Activated CD4-positive, alpha-beta T cell treated with anti-CD3 and anti-CD28 coated beads, Interleukin-10, Interleukin-2, amounts not matched to agents 100 ng/mL and 50 ng/mL, durations not matched to agents 16 hours and 8 hours (primary cell): ENCODE measurements at regions not wholly inside any gene's neighbourhood (a gene's known extent, or its start where the extent isn't known, plus 50 kb on each side); places are given as distances from the start of the nearest gene placed in this dataset.

ENCODE experiments used
- DNase-seq: peaks from one replicate; pipeline ENCODE4 v3.0.0-alpha.2; 2020

GRCh38 chr5:110038297-110038997 lies 348.7 kb downstream of the MAN2A1 start:
- DNase-seq = no peak

GRCh38 chr5:110040178-110040577 lies 350.5 kb downstream of the MAN2A1 start:
- DNase-seq = no peak

- DNase-seq = no peak
Observed at GRCh38 chr5:110043025-110043424, 353.3 kb downstream of the MAN2A1 start.

DNA sequence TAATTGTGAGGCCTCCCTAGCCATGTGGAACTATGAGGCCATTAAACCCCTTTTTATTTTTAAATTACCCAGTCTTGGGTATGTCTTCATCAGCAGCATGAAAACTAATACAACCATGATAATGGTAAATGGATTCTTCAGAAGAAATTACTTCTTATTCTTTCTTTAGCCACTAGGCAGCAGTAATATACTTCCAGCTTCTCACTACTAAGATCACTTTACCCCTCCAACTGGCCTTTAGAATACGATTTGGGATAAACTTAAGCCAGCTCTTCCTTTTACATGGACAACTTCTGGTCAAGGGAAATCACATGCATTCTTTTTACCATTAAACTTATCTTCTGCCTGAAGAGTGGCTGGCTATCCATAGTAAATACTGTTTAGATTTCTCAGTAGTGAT lies 355.4 kb downstream of the MAN2A1 start:
- DNase-seq = no peak

DNA sequence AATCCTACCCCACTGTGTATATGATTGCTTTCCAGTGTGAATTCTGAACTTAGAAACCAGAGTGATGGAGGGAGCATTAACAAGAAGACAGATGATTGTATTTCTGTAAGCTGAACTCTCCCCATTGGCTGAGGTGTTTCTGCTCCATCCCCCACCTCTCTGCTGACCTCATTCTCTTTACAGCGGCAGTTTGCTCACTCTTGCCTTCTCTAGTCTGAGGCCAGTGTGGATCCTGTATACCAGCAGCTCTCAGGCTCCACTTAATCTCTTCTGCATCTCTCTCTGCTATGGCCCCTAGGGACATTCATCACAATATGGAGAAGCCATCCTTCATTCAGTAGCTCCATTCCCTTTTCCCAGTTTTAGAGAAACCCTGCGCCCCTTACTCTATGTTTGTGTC lies 358.8 kb downstream of the MAN2A1 start:
- DNase-seq = no peak

DNA sequence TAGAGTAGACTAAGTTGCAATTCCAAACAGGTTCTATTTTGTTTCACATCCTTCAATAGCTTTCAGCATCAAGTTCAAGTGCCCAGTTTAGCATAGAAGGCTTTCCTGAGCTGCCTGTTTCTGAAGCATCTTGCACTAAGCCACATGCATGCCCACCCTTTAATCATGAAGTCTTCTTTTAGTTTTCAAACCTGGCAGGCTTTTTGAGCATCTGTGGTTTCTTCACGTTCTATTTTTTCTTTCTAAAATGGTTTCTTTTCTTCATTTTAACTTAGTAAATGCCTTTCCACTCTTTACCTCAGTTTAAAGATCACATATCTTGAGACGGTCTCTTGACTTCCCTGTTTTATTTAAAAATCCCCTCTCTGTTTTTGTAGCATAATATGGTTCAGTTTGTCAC lies 360.1 kb downstream of the MAN2A1 start:
- no peak for DNase-seq

- DNase-seq = no peak
Observed at GRCh38 chr5:110050640-110051345, 361.1 kb downstream of the MAN2A1 start.

DNA sequence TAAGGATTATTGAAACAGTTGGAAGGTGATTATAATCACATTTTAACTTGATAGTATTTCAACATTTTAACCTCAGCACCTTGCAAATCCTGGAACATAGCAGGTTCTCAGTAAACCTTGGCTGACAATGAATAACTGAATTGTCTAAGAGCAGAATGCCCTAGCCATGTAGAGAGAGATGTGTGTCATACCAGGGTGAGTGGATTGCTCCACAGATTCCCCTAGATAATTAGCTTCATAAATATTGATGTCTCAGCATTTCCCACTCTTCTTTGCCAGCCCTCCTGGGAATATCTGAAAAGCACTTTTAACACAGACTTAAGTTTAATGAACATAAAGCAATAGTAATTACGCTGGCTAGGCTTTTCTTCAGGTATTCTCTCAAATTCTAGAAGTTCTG lies 363.5 kb downstream of the MAN2A1 start:
- no peak for DNase-seq

DNA sequence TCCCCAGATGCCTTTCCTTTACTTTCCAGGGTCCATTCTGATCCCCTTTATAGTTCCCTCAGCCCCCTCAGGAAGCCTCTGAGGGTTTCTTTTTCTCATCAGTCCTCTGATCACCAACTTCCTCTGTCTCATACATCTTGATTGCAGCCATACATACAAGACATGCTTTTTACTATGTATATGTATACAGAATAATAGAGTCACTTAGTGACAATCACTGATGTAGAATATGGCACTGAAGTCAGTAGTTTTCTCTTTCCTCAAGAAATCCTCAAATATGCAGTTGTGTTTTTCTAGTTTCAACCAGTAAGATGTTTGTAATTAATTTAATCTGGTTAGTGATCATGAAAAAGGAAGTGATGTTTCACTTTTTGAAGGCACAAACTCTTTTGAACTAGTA lies 364.1 kb downstream of the MAN2A1 start:
- no peak for DNase-seq

DNA sequence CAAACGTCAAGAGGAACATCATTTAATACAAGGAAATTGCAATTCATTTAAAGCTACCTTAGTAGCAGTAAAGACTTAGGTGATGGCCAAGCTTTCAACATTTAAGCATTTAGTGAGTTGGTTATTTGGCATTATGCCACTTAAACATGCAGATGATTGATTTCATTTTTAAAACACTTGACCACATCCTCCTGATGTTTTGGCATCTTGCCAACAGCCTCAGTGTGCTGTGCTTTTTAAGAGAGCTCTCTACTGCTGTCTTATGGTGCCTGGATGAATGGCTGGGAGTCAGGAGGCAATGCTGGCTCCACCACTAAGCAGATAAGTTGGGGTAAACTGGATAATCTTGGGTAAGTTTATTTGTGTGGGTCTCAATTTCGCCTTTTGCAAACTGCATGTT lies 364.5 kb downstream of the MAN2A1 start:
- DNase-seq = peak; percentile 82

DNA sequence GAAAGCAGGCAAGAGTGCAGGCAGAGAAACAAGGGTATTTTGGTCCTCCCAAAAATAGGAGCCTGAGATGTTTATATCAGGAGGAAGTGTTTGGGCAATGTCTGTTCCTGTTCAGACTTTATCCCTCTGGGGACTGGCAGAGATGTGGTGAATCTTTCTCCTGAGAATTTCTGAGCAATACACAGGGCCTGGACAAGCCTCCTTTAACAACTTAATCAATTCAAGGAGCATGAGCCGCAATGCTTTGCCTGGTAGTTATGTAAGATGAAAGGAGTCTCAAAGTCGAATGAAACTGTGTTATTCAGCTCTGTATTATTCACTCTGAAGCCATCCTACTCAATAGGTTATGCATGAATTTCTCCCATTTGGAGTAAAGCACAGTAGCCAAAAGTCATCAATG lies 365.6 kb downstream of the MAN2A1 start:
- DNase-seq = no peak

DNA sequence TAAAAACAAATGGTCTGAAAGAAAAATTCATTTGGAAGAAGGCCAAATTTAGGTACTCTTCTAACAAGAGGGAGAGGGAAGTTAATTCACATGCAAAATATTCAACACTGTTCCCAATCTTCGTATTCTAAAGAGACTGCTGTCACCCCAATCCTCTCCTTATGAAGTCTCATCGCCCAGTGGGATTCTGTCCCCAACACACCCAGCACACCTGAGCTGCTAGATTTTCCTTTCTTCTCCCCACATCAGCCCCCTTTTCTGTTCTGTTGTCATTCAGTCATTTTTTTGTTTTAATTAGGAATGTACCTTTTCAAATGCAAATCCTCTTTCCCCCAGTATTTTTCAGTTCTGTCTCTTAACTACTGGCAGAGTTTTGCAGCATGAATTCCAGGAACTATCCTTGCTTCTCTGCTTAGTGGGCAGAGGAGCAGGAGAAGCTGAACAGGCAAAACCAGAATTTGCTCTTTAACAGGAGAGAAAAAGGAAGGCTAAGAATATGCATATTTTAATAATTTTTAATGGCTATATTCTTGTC lies 366.9 kb downstream of the MAN2A1 start:
- no peak for DNase-seq

GRCh38 chr5:110058175-110058574 lies 368.4 kb downstream of the MAN2A1 start:
- DNase-seq = no peak

DNA sequence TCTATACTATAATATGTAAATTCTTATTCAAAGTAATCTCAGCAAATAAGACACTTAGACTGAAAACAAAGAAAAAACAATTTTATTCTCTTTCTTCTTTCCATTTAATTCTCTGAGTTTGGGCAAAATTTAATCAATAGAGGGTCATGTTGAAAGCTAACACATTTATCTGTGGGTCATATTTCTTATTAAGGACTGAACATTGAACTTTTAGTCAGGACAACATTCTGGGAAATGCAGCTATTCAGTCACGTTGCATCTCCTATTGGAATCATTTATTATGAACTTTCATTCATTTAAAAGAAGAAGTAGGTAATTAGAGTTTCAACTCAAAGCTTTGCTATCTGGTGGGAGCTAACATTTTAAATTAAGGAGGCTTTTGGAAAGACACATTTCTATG lies 372.5 kb downstream of the MAN2A1 start:
- DNase-seq = no peak

DNA sequence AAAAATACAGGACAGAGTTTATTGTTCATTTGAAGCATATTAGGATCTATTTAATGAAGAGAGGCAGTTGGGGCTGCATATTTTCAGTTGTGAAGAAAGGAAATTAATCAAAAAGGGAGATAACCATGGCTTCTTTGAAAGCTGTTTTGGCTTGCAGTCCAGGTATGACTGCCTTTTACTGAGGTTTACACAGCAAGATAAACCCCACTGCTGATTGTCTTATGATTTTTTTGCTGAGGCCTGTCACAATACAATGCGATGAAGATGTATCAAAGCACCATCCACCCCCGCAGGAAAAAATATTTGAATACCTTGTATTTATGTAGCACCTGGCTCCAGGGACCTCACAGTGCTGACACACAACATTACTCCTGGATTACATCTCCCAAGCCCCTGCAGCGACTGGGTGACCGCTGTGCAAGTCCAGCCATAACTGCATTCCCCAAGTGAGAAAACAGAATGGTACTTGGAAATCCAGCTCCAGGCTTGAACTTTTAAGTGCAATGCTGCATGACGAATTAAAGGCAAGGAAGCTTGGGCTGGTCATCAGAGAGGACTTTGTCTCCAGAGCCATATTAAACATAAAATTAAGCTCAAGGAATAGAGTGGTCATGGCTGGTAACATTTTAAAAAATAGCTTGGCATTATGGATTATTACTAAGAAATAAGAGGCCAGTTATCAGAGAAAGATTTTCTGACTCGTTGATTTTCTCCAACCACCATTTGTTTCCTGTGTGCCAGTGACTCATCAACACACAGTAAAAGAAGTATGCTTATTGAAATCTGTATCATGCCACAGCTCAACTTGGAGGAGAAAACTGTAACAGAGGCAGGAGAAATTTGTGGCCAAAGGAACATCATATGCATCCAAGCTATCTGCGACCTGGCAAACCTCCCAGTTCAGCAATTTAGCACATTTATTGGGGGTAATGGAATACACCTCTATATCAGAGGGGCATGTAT lies 374.2 kb downstream of the MAN2A1 start:
- DNase-seq = peak; percentile 32

- DNase-seq = no peak
Observed at GRCh38 chr5:110064603-110065268, 375.0 kb downstream of the MAN2A1 start.

DNA sequence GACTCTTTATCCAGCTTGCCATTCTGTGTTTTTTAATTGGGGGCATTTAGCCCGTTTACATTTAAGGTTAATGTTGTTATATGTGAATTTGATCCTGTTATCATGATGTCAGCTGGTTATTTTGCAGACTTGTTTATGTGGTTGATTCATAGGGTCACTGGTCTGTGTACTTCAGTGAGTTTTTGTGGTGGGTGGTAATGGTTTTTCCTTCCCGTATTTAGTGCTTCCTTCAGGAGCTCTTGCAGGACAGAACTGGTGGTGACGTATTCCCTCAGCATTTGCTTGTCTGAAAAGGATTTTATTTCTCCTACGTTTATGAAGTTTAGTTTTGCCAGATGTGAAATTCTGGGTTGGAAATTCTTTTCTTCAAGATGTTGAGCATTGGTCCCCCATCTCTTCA lies 381.1 kb downstream of the MAN2A1 start:
- no peak for DNase-seq

DNA sequence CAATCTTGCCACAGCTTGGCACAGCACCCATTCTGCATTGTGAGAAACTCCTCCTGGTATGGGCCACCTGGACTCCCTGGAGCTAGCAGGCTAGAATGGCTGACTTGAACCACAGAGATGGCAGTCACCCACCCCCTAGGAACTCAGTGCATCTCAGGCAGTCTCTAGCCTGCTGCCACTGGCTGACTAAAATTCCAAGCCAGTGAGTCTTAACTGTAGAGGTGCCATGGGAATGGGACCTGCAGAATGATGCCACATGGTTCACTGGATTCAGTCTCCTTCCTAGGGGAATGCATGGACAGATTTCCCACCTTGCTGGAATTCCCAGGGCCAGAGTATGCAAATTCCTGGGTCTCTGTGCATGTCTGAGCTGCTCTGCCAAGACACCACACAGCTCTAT lies 382.9 kb downstream of the MAN2A1 start:
- DNase-seq = no peak

- DNase-seq = no peak
Observed at GRCh38 chr5:110073534-110073933, 383.8 kb downstream of the MAN2A1 start.

DNA sequence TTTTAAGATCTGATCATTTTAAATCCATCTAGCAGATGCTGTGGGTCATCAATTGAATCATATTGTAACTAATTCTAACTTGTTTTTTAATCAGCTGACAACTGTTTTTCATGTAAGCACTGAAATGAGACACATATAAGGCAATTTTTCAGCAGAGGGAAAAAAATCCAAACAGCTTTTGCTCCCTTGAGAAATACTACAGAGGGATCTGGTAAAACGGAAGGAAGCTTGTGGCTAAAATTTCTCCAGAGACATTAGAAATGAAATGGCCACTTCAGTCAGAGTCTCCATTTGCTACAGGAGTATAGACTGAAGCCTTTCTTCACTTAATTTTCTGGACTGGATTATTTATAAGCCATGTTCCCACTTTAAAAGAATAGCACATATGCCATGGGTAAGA lies 385.9 kb downstream of the MAN2A1 start:
- DNase-seq = no peak

DNA sequence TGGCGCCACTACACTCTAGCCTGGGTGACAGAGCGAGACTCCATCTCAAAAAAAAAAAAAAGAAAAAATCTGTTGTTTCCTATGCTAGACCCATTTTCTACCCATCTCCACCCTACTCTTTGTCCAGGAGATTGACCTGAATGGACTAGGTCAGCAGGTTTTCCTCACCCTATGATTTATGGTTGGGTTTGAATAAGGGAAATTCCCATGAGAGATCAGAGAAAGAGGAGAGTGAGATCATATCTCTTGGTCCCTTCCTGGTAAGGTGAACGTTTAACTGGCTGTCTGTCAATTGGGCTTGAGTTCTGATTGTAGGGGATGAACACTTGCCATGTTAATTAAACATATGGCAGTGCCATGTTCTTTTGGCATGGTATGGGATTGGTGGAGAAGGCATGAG lies 387.4 kb downstream of the MAN2A1 start:
- no peak for DNase-seq

DNA sequence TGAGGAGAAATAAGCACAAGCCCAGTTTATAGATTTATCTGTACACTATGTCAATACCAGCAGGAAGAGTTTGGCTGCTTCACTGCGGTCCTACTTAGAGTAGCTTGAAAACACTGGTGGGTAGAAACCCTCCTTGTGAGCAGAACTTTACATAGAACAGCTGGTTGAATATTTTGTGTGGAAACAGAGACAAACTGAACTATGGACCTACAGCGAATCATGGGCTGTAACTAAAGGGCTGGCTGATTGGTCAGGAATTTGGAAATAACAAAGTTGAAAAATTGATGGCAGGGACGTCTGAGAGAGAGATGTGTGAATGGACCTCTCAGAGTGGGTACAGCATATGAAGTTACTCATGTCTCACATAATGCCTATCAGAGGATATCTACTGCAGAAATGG lies 392.5 kb downstream of the MAN2A1 start:
- DNase-seq = no peak

DNA sequence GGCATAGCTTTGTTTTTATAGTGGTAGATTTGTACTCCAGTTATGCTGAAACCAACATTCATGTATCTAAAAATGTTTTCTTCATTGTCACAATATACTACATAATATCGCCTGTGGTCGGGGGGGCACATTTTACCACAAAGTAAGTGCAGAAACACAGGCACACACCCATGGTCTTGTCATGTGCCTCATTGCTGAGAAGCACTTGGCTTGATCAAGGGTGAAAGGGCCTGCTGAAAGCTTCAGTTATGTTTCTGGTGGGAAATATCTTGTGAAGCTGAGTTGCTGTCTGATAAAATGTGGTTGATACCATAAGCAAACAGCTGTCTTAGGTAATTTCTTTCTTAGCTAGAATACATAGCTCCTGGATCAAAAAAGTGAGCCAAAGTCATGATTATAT lies 393.1 kb downstream of the MAN2A1 start:
- DNase-seq = no peak
